Panc1 (cell line): ENCODE measurements at regions not wholly inside any gene's neighbourhood (a gene's known extent, or its start where the extent isn't known, plus 50 kb on each side); places are given as distances from the start of the nearest gene placed in this dataset.

Source experiments
- CTCF ChIP-seq: fragments of 450-650 bp; IDR thresholded peaks from 2 replicates; pipeline ENCODE4 v1.5.1; 2017; ENCODE audit warnings: mild to moderate bottlenecking
- POLR2AphosphoS5 ChIP-seq: IDR thresholded peaks from 2 replicates; pipeline ENCODE4 v1.6.1; 2012; ENCODE audit warnings: mild to moderate bottlenecking, low read depth, low read length, moderate library complexity

- TF ChIP-seq CTCF, result no peak
- no peak for TF ChIP-seq POLR2AphosphoS5
Measured at GRCh38 chr18:43919551-43919950, 642.3 kb upstream of the SYT4 start.
